Central memory CD8-positive, alpha-beta T cell (primary cell): ENCODE measurements at regions not wholly inside any gene's neighbourhood (a gene's known extent, or its start where the extent isn't known, plus 50 kb on each side); places are given as distances from the start of the nearest gene placed in this dataset.

Experiments used
- ATAC-seq: fragments of 150-1000 bp; cut with Tn5 transposase; replicated peaks from 2 replicates; pipeline ENCODE4 v1.10.0; 2022; ENCODE audit warnings: mild to moderate bottlenecking, moderate FRiP score, moderate number of reproducible peaks; ENCODE audit not compliant: poor library complexity, severe bottlenecking; ENCODE audit errors: extremely low read depth
- DNase-seq, 2 donors: peaks; one replicate each; pipeline ENCODE4 v3.0.0; 2021; ENCODE audit warnings: low spot score in 2 of 2
- H3K27ac Mint-ChIP-seq: one replicate; pipeline ENCODE4 v1.8.0; 2022; ENCODE audit warnings: low read depth, mild to moderate bottlenecking, moderate library complexity, mixed read lengths
- H3K27me3 Mint-ChIP-seq: one replicate; pipeline ENCODE4 v1.8.0; 2022; ENCODE audit warnings: mixed read lengths
- H3K36me3 Mint-ChIP-seq: one replicate; pipeline ENCODE4 v1.8.0; 2022; ENCODE audit warnings: mild to moderate bottlenecking, moderate library complexity, mixed read lengths; ENCODE audit not compliant: insufficient read depth
- H3K4me1 Mint-ChIP-seq: one replicate; pipeline ENCODE4 v1.8.0; 2022; ENCODE audit warnings: mixed read lengths
- H3K4me3 Mint-ChIP-seq: one replicate; pipeline ENCODE4 v1.8.0; 2022; ENCODE audit warnings: mild to moderate bottlenecking, moderate library complexity, mixed read lengths
- H3K9me3 Mint-ChIP-seq: one replicate; pipeline ENCODE4 v1.8.0; 2022; ENCODE audit warnings: mixed read lengths

GRCh38 chr2:37481244-37481643 lies 136.8 kb downstream of the QPCT start:
- H3K4me3 Mint-ChIP-seq = no peak overlapping the region
- H3K27ac Mint-ChIP-seq = no peak overlapping the region
- ATAC-seq = no peak

GRCh38 chr2:37489041-37489456 lies 144.6 kb downstream of the QPCT start:
- DNase-seq (no peak), ATAC-seq (no peak)
- Mint-ChIP-seq H3K9me3 (no peaks in the 10 kb centered on the region), H3K4me1 (no peaks in the 10 kb centered on the region), H3K27ac (no peak overlapping the region), H3K36me3 (peaks cover 2% of the 10 kb centered on the region), H3K4me3 (no peak overlapping the region), H3K27me3 (no peaks in the 10 kb centered on the region)

More at GRCh38 chr2:37481244-37481643, 136.8 kb downstream of the QPCT start:
- Mint-ChIP-seq H3K36me3 (no peaks in the 10 kb centered on the region), H3K27me3 (no peaks in the 10 kb centered on the region), H3K9me3 (no peaks in the 10 kb centered on the region), H3K4me1 (peaks cover 4% of the 10 kb centered on the region)
- DNase-seq = no peak

GRCh38 chr2:37489536-37489935 lies 145.1 kb downstream of the QPCT start:
- ATAC-seq (no peak), DNase-seq (no peak)
- H3K36me3 Mint-ChIP-seq = peaks cover 2% of the 10 kb centered on the region
- no peaks in the 10 kb centered on the region for H3K27me3 Mint-ChIP-seq
- H3K4me1 Mint-ChIP-seq = no peaks in the 10 kb centered on the region
- no peaks in the 10 kb centered on the region for H3K9me3 Mint-ChIP-seq
- H3K27ac Mint-ChIP-seq = no peak overlapping the region
- H3K4me3 Mint-ChIP-seq = no peak overlapping the region

GRCh38 chr2:37493425-37493824 lies 149.0 kb downstream of the QPCT start:
- Mint-ChIP-seq H3K27ac (no peak overlapping the region), H3K4me3 (no peak overlapping the region), H3K36me3 (peaks cover 2% of the 10 kb centered on the region), H3K27me3 (peaks cover 6% of the 10 kb centered on the region), H3K4me1 (no peaks in the 10 kb centered on the region), H3K9me3 (no peaks in the 10 kb centered on the region)
- ATAC-seq = no peak
- DNase-seq = no peak

- DNase-seq (no peak), ATAC-seq (no peak)
- Mint-ChIP-seq H3K4me3 (no peak overlapping the region), H3K4me1 (no peaks in the 10 kb centered on the region), H3K36me3 (peaks cover 2% of the 10 kb centered on the region), H3K9me3 (no peaks in the 10 kb centered on the region), H3K27me3 (peaks cover 21% of the 10 kb centered on the region), H3K27ac (no peak overlapping the region)
These were observed 154.7 kb downstream of the QPCT start for GRCh38 chr2:37499113-37499512.

GRCh38 chr2:37500031-37500430 lies 155.6 kb downstream of the QPCT start:
- Mint-ChIP-seq H3K9me3 (no peaks in the 10 kb centered on the region), H3K4me3 (no peak overlapping the region), H3K27me3 (peaks cover 21% of the 10 kb centered on the region), H3K4me1 (no peaks in the 10 kb centered on the region), H3K36me3 (peaks cover 2% of the 10 kb centered on the region), H3K27ac (no peak overlapping the region)
- no peak for ATAC-seq
- no peak for DNase-seq

- Mint-ChIP-seq H3K36me3 (peaks cover 2% of the 10 kb centered on the region), H3K9me3 (no peaks in the 10 kb centered on the region), H3K27ac (no peak overlapping the region), H3K27me3 (peaks cover 21% of the 10 kb centered on the region), H3K4me1 (no peaks in the 10 kb centered on the region), H3K4me3 (no peak overlapping the region)
- ATAC-seq (no peak), DNase-seq (no peak)
These were observed 156.7 kb downstream of the QPCT start for GRCh38 chr2:37501113-37501512.

- DNase-seq (no peak), ATAC-seq (no peak)
- no peaks in the 10 kb centered on the region for H3K9me3 Mint-ChIP-seq
- H3K4me3 Mint-ChIP-seq = no peak overlapping the region
- H3K27me3 Mint-ChIP-seq = peaks cover 8% of the 10 kb centered on the region
- H3K27ac Mint-ChIP-seq = no peak overlapping the region
- H3K4me1 Mint-ChIP-seq = no peaks in the 10 kb centered on the region
- no peaks in the 10 kb centered on the region for H3K36me3 Mint-ChIP-seq
These were observed 162.1 kb downstream of the QPCT start for GRCh38 chr2:37506407-37507050.

- DNase-seq = no peak
- Mint-ChIP-seq H3K9me3 (no peaks in the 10 kb centered on the region), H3K27ac (no peak overlapping the region), H3K4me1 (no peaks in the 10 kb centered on the region), H3K27me3 (peaks cover 3% of the 10 kb centered on the region), H3K36me3 (no peaks in the 10 kb centered on the region), H3K4me3 (no peak overlapping the region)
- no peak for ATAC-seq
These were observed 162.6 kb downstream of the QPCT start for GRCh38 chr2:37507051-37507410.

- Mint-ChIP-seq H3K4me1 (no peaks in the 10 kb centered on the region), H3K27ac (no peak overlapping the region), H3K27me3 (no peaks in the 10 kb centered on the region), H3K36me3 (no peaks in the 10 kb centered on the region), H3K4me3 (no peak overlapping the region), H3K9me3 (no peaks in the 10 kb centered on the region)
- ATAC-seq (no peak), DNase-seq (no peak)
These were observed 163.3 kb downstream of the QPCT start for GRCh38 chr2:37507703-37508102.

GRCh38 chr2:37512971-37513370 lies 158.5 kb downstream of the CDC42EP3 start:
- DNase-seq (no peak), ATAC-seq (no peak)
- H3K4me1 Mint-ChIP-seq = no peaks in the 10 kb centered on the region
- H3K27me3 Mint-ChIP-seq = no peaks in the 10 kb centered on the region
- H3K9me3 Mint-ChIP-seq = no peaks in the 10 kb centered on the region
- H3K4me3 Mint-ChIP-seq = no peak overlapping the region
- no peak overlapping the region for H3K27ac Mint-ChIP-seq
- H3K36me3 Mint-ChIP-seq = no peaks in the 10 kb centered on the region

- Mint-ChIP-seq H3K27ac (no peak overlapping the region), H3K36me3 (no peaks in the 10 kb centered on the region), H3K4me3 (no peak overlapping the region), H3K9me3 (no peaks in the 10 kb centered on the region), H3K4me1 (no peaks in the 10 kb centered on the region), H3K27me3 (peaks cover 9% of the 10 kb centered on the region)
- DNase-seq (no peak), ATAC-seq (no peak)
These were observed 147.6 kb downstream of the CDC42EP3 start for GRCh38 chr2:37523814-37524362.

GRCh38 chr2:37526323-37526722 lies 145.1 kb downstream of the CDC42EP3 start:
- no peak overlapping the region for H3K4me3 Mint-ChIP-seq
- ATAC-seq (no peak), DNase-seq (no peak)
- H3K9me3 Mint-ChIP-seq = no peaks in the 10 kb centered on the region
- no peaks in the 10 kb centered on the region for H3K36me3 Mint-ChIP-seq
- peaks cover 9% of the 10 kb centered on the region for H3K27me3 Mint-ChIP-seq
- no peak overlapping the region for H3K27ac Mint-ChIP-seq
- H3K4me1 Mint-ChIP-seq = no peaks in the 10 kb centered on the region
